Choroid plexus epithelial cell (primary cell): ENCODE measurements at regions not wholly inside any gene's neighbourhood (a gene's known extent, or its start where the extent isn't known, plus 50 kb on each side); places are given as distances from the start of the nearest gene placed in this dataset.
A peak's percentile ranks its signal among the peaks of the same experiment; 100 is the strongest.

Experiments used
- DNase-seq: peaks from one replicate; pipeline ENCODE4 v3.0.0-alpha.2; 2010; ENCODE audit warnings: low read depth
- H3K4me3 ChIP-seq: 2 replicates; pipeline ENCODE4 v1.5.1; 2011; ENCODE audit warnings: low read depth, mild to moderate bottlenecking, control low read depth, low read length, moderate library complexity
- TF ChIP-seq, protein P1 (sequence below): conservative IDR thresholded peaks from 2 replicates; pipeline ENCODE4 v1.5.1; 2011; ENCODE audit warnings: low read depth, mild to moderate bottlenecking, control low read depth, inconsistent platforms, low read length, moderate library complexity

DNA sequence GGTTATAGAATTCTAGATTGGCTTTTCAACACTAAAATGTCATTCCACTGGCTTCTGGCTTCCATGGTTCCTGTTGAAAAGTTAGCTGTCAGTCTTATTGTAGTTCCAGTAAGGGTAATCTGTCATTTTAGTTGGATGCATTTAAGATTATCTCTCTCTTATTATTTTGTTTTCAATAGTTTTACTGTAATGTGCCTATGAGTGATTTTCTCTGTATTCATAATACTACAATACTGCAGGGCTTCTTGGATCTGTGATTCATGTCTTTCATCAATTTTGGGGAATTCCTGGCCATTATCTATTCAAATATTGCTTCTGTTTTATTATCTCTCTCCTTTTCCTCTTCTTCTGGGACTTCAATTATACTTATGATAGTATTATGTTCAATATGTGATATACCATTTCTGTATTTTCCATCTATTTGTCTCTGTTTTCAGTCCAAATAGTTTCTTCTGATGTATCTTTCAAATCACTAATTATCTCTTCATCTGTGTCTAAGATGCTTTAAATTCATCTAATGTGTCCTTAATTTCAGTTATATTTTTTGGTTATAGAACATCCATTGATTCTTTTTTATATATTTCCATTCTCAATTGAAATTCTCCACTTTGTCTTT is 101.5 kb downstream of the KCTD15 start:
- H3K4me3 ChIP-seq = no peak overlapping the region
- DNase-seq = no peak
- TF ChIP-seq, protein P1, sequence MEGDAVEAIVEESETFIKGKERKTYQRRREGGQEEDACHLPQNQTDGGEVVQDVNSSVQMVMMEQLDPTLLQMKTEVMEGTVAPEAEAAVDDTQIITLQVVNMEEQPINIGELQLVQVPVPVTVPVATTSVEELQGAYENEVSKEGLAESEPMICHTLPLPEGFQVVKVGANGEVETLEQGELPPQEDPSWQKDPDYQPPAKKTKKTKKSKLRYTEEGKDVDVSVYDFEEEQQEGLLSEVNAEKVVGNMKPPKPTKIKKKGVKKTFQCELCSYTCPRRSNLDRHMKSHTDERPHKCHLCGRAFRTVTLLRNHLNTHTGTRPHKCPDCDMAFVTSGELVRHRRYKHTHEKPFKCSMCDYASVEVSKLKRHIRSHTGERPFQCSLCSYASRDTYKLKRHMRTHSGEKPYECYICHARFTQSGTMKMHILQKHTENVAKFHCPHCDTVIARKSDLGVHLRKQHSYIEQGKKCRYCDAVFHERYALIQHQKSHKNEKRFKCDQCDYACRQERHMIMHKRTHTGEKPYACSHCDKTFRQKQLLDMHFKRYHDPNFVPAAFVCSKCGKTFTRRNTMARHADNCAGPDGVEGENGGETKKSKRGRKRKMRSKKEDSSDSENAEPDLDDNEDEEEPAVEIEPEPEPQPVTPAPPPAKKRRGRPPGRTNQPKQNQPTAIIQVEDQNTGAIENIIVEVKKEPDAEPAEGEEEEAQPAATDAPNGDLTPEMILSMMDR = no peak

DNA sequence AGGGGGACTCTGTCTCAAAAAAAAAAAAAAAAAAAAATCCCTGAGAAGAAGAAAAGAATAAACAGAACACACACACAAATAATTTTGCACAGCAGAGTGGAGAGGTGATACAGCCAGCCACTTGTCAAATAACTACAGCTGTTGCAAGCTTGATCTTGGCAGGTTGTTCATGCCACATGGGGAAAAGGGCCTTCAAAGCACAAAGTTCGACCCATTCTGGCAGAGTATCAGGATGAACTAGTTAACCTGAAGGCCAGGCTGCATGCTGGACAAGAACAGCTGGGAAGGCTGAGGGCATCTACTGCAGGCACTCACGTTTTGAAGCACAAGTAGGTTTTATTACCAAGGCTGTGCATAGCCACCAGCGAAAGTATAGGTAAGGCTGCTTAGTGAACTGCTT is 104.1 kb downstream of the KCTD15 start:
- no peak overlapping the region for H3K4me3 ChIP-seq
- TF ChIP-seq, protein P1 = no peak
- no peak for DNase-seq

DNA sequence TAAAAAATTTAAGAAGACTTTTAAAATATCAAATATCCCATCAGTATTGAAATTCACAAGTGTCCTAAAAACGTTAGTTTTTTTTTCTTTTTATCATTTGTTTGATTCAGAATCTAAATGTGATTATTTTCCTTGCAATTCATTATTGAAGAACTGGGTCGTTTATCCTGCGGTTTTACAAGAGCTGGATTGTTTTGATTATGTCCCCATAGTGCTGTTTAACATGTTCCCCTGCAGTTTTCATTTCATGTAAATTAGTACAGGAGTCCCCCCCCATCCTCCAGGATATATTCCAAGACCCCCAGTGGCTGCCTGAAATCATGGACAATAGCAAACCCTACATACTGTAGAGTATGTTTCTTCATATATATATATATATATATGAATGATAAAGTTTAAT is 105.7 kb downstream of the KCTD15 start:
- DNase-seq = no peak
- TF ChIP-seq, protein P1 = no peak
- H3K4me3 ChIP-seq = no peak overlapping the region

DNA sequence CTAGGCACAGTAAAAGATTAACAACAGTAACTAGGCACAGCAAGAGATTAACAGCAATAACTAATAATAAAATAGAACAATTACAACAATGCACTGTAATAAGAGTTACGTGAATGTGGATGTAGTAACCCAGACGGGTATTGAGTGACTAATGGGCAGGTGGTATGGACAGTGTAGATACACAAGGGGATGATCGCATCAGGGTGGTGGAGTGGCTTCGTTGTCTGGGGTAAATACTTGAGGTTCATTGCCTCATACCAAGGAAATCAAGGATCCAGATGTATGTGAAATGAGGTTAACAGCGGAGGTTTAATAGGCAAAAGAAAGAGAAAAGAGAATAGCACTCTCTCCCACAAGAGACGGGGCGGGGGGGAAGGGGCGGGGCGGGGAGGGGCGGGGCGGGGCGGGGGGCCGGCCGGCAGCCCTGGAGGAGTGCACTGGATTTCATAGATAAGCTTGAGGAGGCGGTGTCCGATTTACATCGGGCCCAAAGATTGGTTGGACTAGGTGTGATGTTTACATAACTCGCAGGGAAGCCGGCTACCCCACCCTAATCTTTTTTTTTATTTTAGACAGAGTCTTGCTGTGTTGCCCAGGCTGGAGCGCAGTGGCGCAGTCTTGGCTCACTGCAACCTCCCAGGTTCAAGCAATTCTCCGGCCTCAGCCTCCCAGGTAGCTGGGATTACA is 106.3 kb downstream of the KCTD15 start:
- no peak overlapping the region for H3K4me3 ChIP-seq
- TF ChIP-seq, protein P1 = no peak
- no peak for DNase-seq

DNA sequence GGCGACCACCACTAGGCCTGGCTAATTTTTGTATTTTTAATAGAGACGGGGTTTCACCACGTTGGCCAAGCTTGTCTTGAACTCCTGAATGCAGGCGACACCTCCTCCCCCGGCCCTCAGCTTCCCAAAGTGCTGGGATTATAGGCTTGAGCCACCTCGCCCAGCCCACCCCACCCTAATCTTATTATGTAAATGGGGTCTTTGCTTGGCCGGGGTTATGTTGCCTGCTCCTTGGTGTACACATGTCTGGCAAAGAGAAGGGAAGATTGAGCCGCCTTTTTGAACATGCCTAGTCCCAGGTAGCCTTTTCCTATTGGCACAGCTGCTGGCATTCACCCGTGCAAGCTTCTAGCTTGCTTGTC is 106.8 kb downstream of the KCTD15 start:
- no peak for DNase-seq
- TF ChIP-seq, protein P1 = no peak

DNA sequence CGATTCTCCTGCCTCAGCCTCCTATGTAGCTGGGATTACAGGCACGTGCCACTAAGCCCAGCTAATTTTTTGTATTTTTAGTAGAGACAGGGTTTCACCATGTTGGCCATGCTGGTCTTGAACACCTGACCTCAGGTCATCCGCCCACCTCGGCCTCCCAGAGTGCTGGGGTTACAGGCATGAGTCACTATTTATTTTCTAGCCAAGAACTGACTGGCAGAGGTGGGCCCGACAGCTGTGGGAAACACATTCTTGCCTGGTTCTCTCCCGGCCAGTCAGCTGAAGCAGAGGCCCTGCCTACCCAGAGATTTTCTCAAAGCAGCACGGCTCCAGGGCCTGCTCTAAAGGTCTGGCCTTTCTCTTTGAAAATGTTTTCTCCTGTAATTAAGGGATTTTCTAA is 108.0 kb downstream of the KCTD15 start:
- no peak overlapping the region for H3K4me3 ChIP-seq
- TF ChIP-seq, protein P1 = no peak
- peak; percentile 93 for DNase-seq

More for the DNA sequence above, 106.8 kb downstream of the KCTD15 start:
- H3K4me3 ChIP-seq = no peak overlapping the region

DNA sequence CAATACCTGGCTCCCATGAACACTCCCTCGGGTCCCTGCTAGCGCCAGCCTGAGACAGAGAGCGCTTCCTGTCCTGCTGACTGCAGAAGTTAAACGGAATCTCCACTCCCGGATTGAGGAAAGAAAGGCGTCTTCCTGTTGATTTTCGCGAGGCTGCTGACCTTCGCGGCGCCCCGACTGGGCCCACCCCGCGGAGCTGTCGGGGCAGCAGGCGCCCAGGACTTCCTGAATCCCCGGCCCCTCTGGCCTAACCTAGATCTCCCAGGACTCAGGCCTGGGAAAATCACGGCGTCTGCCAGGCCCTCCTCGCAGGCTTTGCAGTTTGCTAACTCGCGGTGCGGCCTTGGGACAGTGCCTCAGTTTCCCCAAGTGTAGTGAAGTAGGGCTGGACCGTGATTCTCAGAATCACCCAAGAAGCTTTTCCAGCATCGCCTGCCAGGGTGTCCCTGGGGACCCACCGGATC is 108.8 kb downstream of the KCTD15 start:
- TF ChIP-seq, protein P1 = no peak
- DNase-seq = peak; percentile 46
- peak overlapping the region; percentile 61 for H3K4me3 ChIP-seq
